H1 (cell line): ENCODE measurements at regions not wholly inside any gene's neighbourhood (a gene's known extent, or its start where the extent isn't known, plus 50 kb on each side); places are given as distances from the start of the nearest gene placed in this dataset.

Experiments
- CTCF ChIA-PET: fragments of 300-600 bp; sonication (Branson Sonifier 250); formaldehyde crosslinking; loops from one replicate; lab custom pipeline; 2021; ENCODE audit not compliant: partially characterized antibody; lab: Charles Lee
- POLR2A ChIA-PET: fragments of 300-600 bp; sonication (Branson Sonifier 250); formaldehyde crosslinking; loops from one replicate; lab custom pipeline; 2021; ENCODE audit warnings: inconsistent platforms; ENCODE audit not compliant: partially characterized antibody; lab: Charles Lee
- DNase-seq, 2 experiments: peaks; one replicate each; pipeline versions ENCODE4 v3.0.0 to v3.0.0-alpha.2; 2010 to 2022; ENCODE audit warnings: low spot score in 2 of 2, low read depth in 1 of 2, mixed read lengths in 1 of 2
- FAIRE-seq: peaks from 2 replicates; lab custom pipeline; 2011; peaks lifted over from hg19 to GRCh38; lab: Jason Lieb, UNC
- H2AFZ ChIP-seq: 2 replicates; pipeline ENCODE4 v1.8.1; 2012; ENCODE audit warnings: low read length, inconsistent platforms
- H2AK5ac ChIP-seq: 2 replicates; pipeline ENCODE4 v1.6.1; 2013; ENCODE audit warnings: low read depth, low read length
- H2BK120ac ChIP-seq: replicated peaks from 2 replicates; pipeline ENCODE3; 2013; ENCODE audit warnings: low read depth, low read length, inconsistent platforms
- H2BK12ac ChIP-seq: 2 replicates; pipeline ENCODE4 v1.6.1; 2013; ENCODE audit warnings: low read depth, low read length
- H2BK15ac ChIP-seq: 2 replicates; pipeline ENCODE4 v1.6.1; 2013; ENCODE audit warnings: low read length
- H2BK20ac ChIP-seq: 2 replicates; pipeline ENCODE4 v1.6.1; 2013; ENCODE audit warnings: low read length
- H2BK5ac ChIP-seq: 2 replicates; pipeline ENCODE4 v1.6.1; 2013; ENCODE audit warnings: low read depth, low read length
- H3K14ac ChIP-seq: 2 replicates; pipeline ENCODE4 v1.6.1; 2013; ENCODE audit warnings: inconsistent platforms; ENCODE audit not compliant: insufficient read length
- H3K18ac ChIP-seq: 2 replicates; pipeline ENCODE4 v1.6.1; 2013; ENCODE audit warnings: low read length; ENCODE audit errors: extremely low read depth
- H3K23ac ChIP-seq: 2 replicates; pipeline ENCODE4 v1.6.1; 2013; ENCODE audit warnings: inconsistent platforms; ENCODE audit not compliant: insufficient read length
- H3K23me2 ChIP-seq: 2 replicates; pipeline ENCODE4 v1.6.1; 2013; ENCODE audit warnings: low read depth, low read length
- H3K27ac ChIP-seq: 2 replicates; pipeline ENCODE4 v1.6.1; 2011; ENCODE audit warnings: low read depth, low read length, inconsistent platforms
- H3K27me3 ChIP-seq, 4 experiments: replicated peaks in 1 of 4; 1 replicate in 1 of 4; 2 replicates in 3 of 4; pipeline versions ENCODE4 v1.6.1 to v1.8.1; 2011 to 2013; ENCODE audit warnings: low read length in 3 of 4, mild to moderate bottlenecking in 3 of 4, inconsistent platforms in 2 of 4, mixed read lengths in 2 of 4, moderate library complexity in 1 of 4; ENCODE audit not compliant: control insufficient read depth in 3 of 4, insufficient read depth in 3 of 4; ENCODE audit errors: extremely low read depth in 1 of 4
- H3K36me3 ChIP-seq, 4 experiments: 2 replicates each; pipeline versions ENCODE4 v1.6.1 to v1.8.1; 2011 to 2013; ENCODE audit warnings: mild to moderate bottlenecking in 4 of 4, low read length in 3 of 4, moderate library complexity in 2 of 4, control low read depth in 1 of 4, inconsistent platforms in 1 of 4; ENCODE audit not compliant: insufficient read depth in 4 of 4, control insufficient read depth in 2 of 4
- H3K4ac ChIP-seq: replicated peaks from 2 replicates; pipeline ENCODE3; 2013; ENCODE audit warnings: low read length, low read depth, mixed read lengths, inconsistent platforms; ENCODE audit not compliant: insufficient read length
- H3K4me1 ChIP-seq, 4 experiments: replicated peaks in 1 of 4; 1 replicate in 1 of 4; 2 replicates in 3 of 4; pipeline versions ENCODE4 v1.6.1 to v1.8.1; 2011 to 2013; ENCODE audit warnings: low read length in 3 of 4, inconsistent platforms in 2 of 4, mixed read lengths in 1 of 4; ENCODE audit not compliant: insufficient read depth in 4 of 4, control insufficient read depth in 3 of 4
- H3K4me2 ChIP-seq, 2 experiments: 2 replicates each; pipeline versions ENCODE4 v1.6.1 to v1.8.1; 2011 to 2013; ENCODE audit warnings: low read depth in 2 of 2, low read length in 2 of 2, control low read depth in 1 of 2, inconsistent platforms in 1 of 2, mild to moderate bottlenecking in 1 of 2; ENCODE audit not compliant: insufficient read depth in 1 of 2
- H3K4me3 ChIP-seq, 4 experiments: fragments of 200-600, 300-600 bp in 1 of 4; sonication (generic), shearing (Covaris generic), sonication (Bioruptor Twin) in 1 of 4; 2 replicates each; pipeline versions ENCODE4 v1.5.1 to v1.8.1; 2011 to 2016; ENCODE audit warnings: low read length in 4 of 4, low read depth in 3 of 4, control low read depth in 2 of 4, inconsistent platforms in 2 of 4, mild to moderate bottlenecking in 2 of 4, mixed read lengths in 1 of 4, moderate library complexity in 1 of 4; ENCODE audit not compliant: insufficient read depth in 2 of 4; ENCODE audit errors: extremely low read depth in 1 of 4
- H3K56ac ChIP-seq: replicated peaks from 2 replicates; pipeline ENCODE3; 2013; ENCODE audit warnings: low read depth, mild to moderate bottlenecking, mixed read lengths, low read length, inconsistent platforms; ENCODE audit not compliant: insufficient read length
- H3K79me1 ChIP-seq: 2 replicates; pipeline ENCODE4 v1.6.1; 2013; ENCODE audit warnings: low read depth, low read length, control low read depth
- H3K79me2 ChIP-seq, 2 experiments: 2 replicates each; pipeline versions ENCODE4 v1.6.1 to v1.8.1; 2012 to 2013; ENCODE audit warnings: low read length in 2 of 2, mild to moderate bottlenecking in 2 of 2, inconsistent platforms in 1 of 2; ENCODE audit not compliant: insufficient read depth in 2 of 2, control insufficient read depth in 1 of 2
- H3K9ac ChIP-seq, 4 experiments: replicated peaks in 1 of 4; 1 replicate in 1 of 4; 2 replicates in 3 of 4; pipeline versions ENCODE4 v1.6.1 to v1.8.1; 2011 to 2013; ENCODE audit warnings: low read depth in 3 of 4, low read length in 3 of 4, control low read depth in 2 of 4, mild to moderate bottlenecking in 2 of 4, moderate library complexity in 2 of 4, inconsistent platforms in 1 of 4; ENCODE audit errors: extremely low read depth in 1 of 4
- H3K9me3 ChIP-seq, 2 experiments: 2 replicates each; pipeline versions ENCODE4 v1.6.1 to v1.8.1; 2012 to 2013; ENCODE audit warnings: mild to moderate bottlenecking in 2 of 2, moderate library complexity in 2 of 2, control low read depth in 1 of 2, inconsistent platforms in 1 of 2, low read depth in 1 of 2, low read length in 1 of 2, mixed read lengths in 1 of 2; ENCODE audit not compliant: insufficient read depth in 2 of 2
- H4K20me1 ChIP-seq, 2 experiments: replicated peaks in 1 of 2; 2 replicates each; pipeline versions ENCODE3 to v1.8.1; 2011 to 2013; ENCODE audit warnings: inconsistent platforms in 2 of 2, low read length in 2 of 2, mild to moderate bottlenecking in 1 of 2; ENCODE audit not compliant: insufficient read depth in 2 of 2, control insufficient read depth in 1 of 2
- H4K5ac ChIP-seq: 2 replicates; pipeline ENCODE4 v1.6.1; 2013; ENCODE audit warnings: low read length, low read depth, mixed read lengths, inconsistent platforms; ENCODE audit not compliant: insufficient read length
- H4K8ac ChIP-seq: 2 replicates; pipeline ENCODE4 v1.8.0; 2013; ENCODE audit warnings: mild to moderate bottlenecking, moderate library complexity, low read length, inconsistent platforms; ENCODE audit not compliant: insufficient read depth; ENCODE audit errors: extremely low read depth
- H4K91ac ChIP-seq: replicated peaks from 2 replicates; pipeline ENCODE3; 2013; ENCODE audit warnings: low read length, mixed read lengths, inconsistent platforms; ENCODE audit not compliant: insufficient read length
- EGR1 ChIP-seq: IDR thresholded peaks from 2 replicates; pipeline ENCODE4 v1.6.1; 2011; ENCODE audit warnings: low read depth, low read length, borderline replicate concordance
- EP300 ChIP-seq, 2 experiments: IDR thresholded peaks; 1 replicate in 1 of 2; 2 replicates in 1 of 2; pipeline ENCODE4 v1.6.1; 2011 to 2012; ENCODE audit warnings: low read depth in 2 of 2, low read length in 2 of 2, mild to moderate bottlenecking in 2 of 2, borderline replicate concordance in 1 of 2, inconsistent platforms in 1 of 2, moderate library complexity in 1 of 2
- GABPA ChIP-seq: IDR thresholded peaks from 2 replicates; pipeline ENCODE4 v1.6.1; 2011; ENCODE audit warnings: mild to moderate bottlenecking, low read length, moderate library complexity, borderline replicate concordance; ENCODE audit not compliant: insufficient read depth
- KDM4A ChIP-seq: IDR thresholded peaks from one replicate; pipeline ENCODE4 v1.7.1; 2012; ENCODE audit warnings: low read depth, mild to moderate bottlenecking, moderate library complexity, low read length, inconsistent platforms; ENCODE audit not compliant: severe bottlenecking
- KDM5A ChIP-seq: fragments of 200-600 bp; IDR thresholded peaks from 2 replicates; pipeline ENCODE4 v1.7.1; 2012; ENCODE audit warnings: mild to moderate bottlenecking, low read length, inconsistent platforms, mixed read lengths
- POLR2A ChIP-seq, 2 experiments: IDR thresholded peaks; 1 replicate in 1 of 2; 2 replicates in 1 of 2; pipeline ENCODE4 v1.6.1; 2011; ENCODE audit warnings: low read depth in 2 of 2, low read length in 2 of 2, mild to moderate bottlenecking in 2 of 2; ENCODE audit errors: control extremely low read depth in 1 of 2
- POU5F1 ChIP-seq: IDR thresholded peaks from 2 replicates; pipeline ENCODE4 v1.6.1; 2011; ENCODE audit warnings: low read depth, mild to moderate bottlenecking, low read length, moderate library complexity
- RAD21 ChIP-seq, 2 experiments: IDR thresholded peaks in 1 of 2; conservative IDR thresholded peaks in 1 of 2; 2 replicates each; pipeline ENCODE4 v1.6.1; 2011; ENCODE audit warnings: low read depth in 2 of 2, low read length in 2 of 2, improper control_type of control experiment in 1 of 2, inconsistent platforms in 1 of 2, mild to moderate bottlenecking in 1 of 2, moderate library complexity in 1 of 2
- SAP30 ChIP-seq: fragments of 300-600 bp; sonication (generic); IDR thresholded peaks from 2 replicates; pipeline ENCODE4 v1.7.1; 2012; ENCODE audit warnings: low read length, moderate library complexity, mild to moderate bottlenecking, inconsistent platforms; ENCODE audit not compliant: insufficient read depth, insufficient replicate concordance
- SP2 ChIP-seq: IDR thresholded peaks from 2 replicates; pipeline ENCODE4 v1.6.1; 2012; ENCODE audit warnings: mild to moderate bottlenecking, low read length, inconsistent platforms
- SRF ChIP-seq: IDR thresholded peaks from 2 replicates; pipeline ENCODE4 v1.6.1; 2011; ENCODE audit warnings: mild to moderate bottlenecking, low read depth, low read length, moderate library complexity
- SUZ12 ChIP-seq: fragments of 200-600 bp; sonication (generic); IDR thresholded peaks from 2 replicates; pipeline ENCODE4 v1.6.1; 2012; ENCODE audit warnings: mild to moderate bottlenecking, inconsistent platforms, low read length, moderate library complexity, mixed read lengths
- WGBS, 2 experiments: shearing (Covaris generic) in 1 of 2; methylation state at CpG; one replicate each; pipeline versions ENCODE4 v1.1.6 to v1.1.7; 2013 to 2015; ENCODE audit warnings: low lambda C conversion rate in 2 of 2, mixed read lengths in 2 of 2, inconsistent platforms in 1 of 2, low coverage in 1 of 2, missing lambda C conversion rate in 1 of 2; ENCODE audit not compliant: insufficient replicate concordance in 2 of 2, insufficient coverage in 1 of 2, insufficient read length in 1 of 2; ENCODE audit errors: extremely low coverage in 1 of 2, missing lambda C conversion rate in 1 of 2; 5-methylcytosine and 5-hydroxymethylcytosine counted together

- Histone ChIP-seq H3K14ac (no peak overlapping the region), H4K91ac (no peak overlapping the region), H4K5ac (no peak overlapping the region), H2BK20ac (no peak overlapping the region), H3K23me2 (no peaks in the 10 kb centered on the region), H3K79me2 (no peaks in the 10 kb centered on the region), H2AFZ (no peak overlapping the region), H3K56ac (no peak overlapping the region), H3K9ac (no peak overlapping the region), H3K4me1 (no peaks in the 10 kb centered on the region), H4K8ac (no peak overlapping the region), H3K4ac (no peak overlapping the region), H3K36me3 (no peaks in the 10 kb centered on the region), H4K20me1 (no peaks in the 10 kb centered on the region), H3K27me3 (no peaks in the 10 kb centered on the region), H2BK5ac (no peak overlapping the region), H2AK5ac (no peak overlapping the region), H3K27ac (no peak overlapping the region), H2BK12ac (no peak overlapping the region), H3K4me3 (no peak overlapping the region), H2BK120ac (no peak overlapping the region), H3K4me2 (no peak overlapping the region), H3K9me3 (no peaks in the 10 kb centered on the region), H3K23ac (no peak overlapping the region), H3K79me1 (no peaks in the 10 kb centered on the region), H3K18ac (no peak overlapping the region), H2BK15ac (no peak overlapping the region)
- POLR2A ChIA-PET = no interaction called here
- DNase-seq (no peak), FAIRE-seq (no peak)
- CTCF ChIA-PET = interaction anchor here (0.7 to 1.9 kb wide), 4 partner anchors 14 to 383 kb away, joined by 3 to 11 read pairs (median 3); no protein-coding TSS in a partner anchor
- 88% methylated on average over 2 of the region's 2 CpGs; no CpG with 5 or more reads in 1 of the 2 experiments for WGBS, 2 experiments
- no peak for TF ChIP-seq KDM5A
- TF ChIP-seq RAD21 (IDR thresholded peaks at IDR 0.05 in 1 of 2, conservative IDR thresholded peaks at IDR 0.05 in 1 of 2; ENCODE audit: low read depth in 2 of 2, low read length in 2 of 2) = no peak
- TF ChIP-seq POLR2A (IDR thresholded peaks at IDR 0.05; ENCODE audit: control extremely low read depth in 1 of 2, low read depth in 2 of 2, low read length in 2 of 2) = no peak
- TF ChIP-seq POU5F1 = no peak
- no peak for TF ChIP-seq SP2
- TF ChIP-seq SAP30 = no peak
- TF ChIP-seq SUZ12 = no peak
- no peak for TF ChIP-seq EGR1
- TF ChIP-seq GABPA = no peak
- no peak for TF ChIP-seq EP300 (IDR thresholded peaks at IDR 0.05; ENCODE audit: borderline replicate concordance in 1 of 2, low read depth in 2 of 2, low read length in 2 of 2)
- TF ChIP-seq SRF = no peak
- no peak for TF ChIP-seq KDM4A
Observed at GRCh38 chr1:34358636-34359035, 181.9 kb downstream of the C1orf94 start.
